Activated naive CD4-positive, alpha-beta T cell treated with anti-CD3 and anti-CD28 coated beads, Interleukin-2, amount 50 U/mL, for 24 hours (primary cell): ENCODE measurements at regions not wholly inside any gene's neighbourhood (a gene's known extent, or its start where the extent isn't known, plus 50 kb on each side); places are given as distances from the start of the nearest gene placed in this dataset.
A peak's percentile ranks its signal among the peaks of the same experiment; 100 is the strongest.

Source experiments
- H3K27ac Mint-ChIP-seq: one replicate; pipeline ENCODE4 v1.8.0; 2021; ENCODE audit warnings: mild to moderate bottlenecking, mixed read lengths
- H3K27me3 Mint-ChIP-seq: one replicate; pipeline ENCODE4 v1.8.0; 2021; ENCODE audit warnings: mixed read lengths
- H3K36me3 Mint-ChIP-seq: one replicate; pipeline ENCODE4 v1.8.0; 2021; ENCODE audit warnings: mixed read lengths
- H3K4me1 Mint-ChIP-seq: one replicate; pipeline ENCODE4 v1.8.0; 2021; ENCODE audit warnings: mixed read lengths
- H3K4me3 Mint-ChIP-seq: one replicate; pipeline ENCODE4 v1.8.0; 2021; ENCODE audit warnings: mild to moderate bottlenecking, mixed read lengths
- H3K9me3 Mint-ChIP-seq: one replicate; pipeline ENCODE4 v1.8.0; 2021; ENCODE audit warnings: mixed read lengths

DNA sequence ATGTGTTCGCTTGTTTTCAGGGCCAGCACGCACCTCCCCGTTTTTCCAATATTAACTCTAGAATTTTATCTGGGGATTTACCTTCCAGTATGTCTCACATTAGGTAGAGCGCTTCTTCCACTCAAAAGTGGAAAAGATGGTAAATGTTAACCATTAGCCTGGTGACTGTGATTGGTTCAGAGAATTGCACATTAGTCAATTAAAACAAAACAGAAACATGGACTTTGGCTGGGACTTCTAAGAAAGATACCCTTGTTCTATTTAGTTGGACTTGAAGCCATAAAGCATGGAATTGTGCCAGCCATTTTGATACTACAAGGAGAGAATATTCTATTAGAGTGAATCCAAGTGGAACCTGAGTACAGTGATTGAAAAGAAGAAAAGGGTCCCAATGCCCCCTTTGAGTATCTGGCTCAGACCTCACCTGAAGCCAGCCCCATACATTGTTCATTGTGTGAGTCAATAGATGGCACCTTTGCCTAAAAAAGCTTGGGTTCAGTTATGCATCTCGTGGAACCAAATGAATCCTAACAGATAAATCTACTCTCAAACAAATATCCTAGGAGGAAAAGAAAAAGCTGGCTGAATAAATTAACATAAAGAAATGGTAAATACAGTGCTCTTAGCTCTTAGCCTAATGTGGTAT, 354.3 kb downstream of the IRS1 start:
- Mint-ChIP-seq H3K4me3 (no peak overlapping the region), H3K9me3 (no peaks in the 10 kb centered on the region), H3K27ac (no peak overlapping the region), H3K36me3 (no peaks in the 10 kb centered on the region), H3K4me1 (no peaks in the 10 kb centered on the region), H3K27me3 (peaks cover 4% of the 10 kb centered on the region)

GRCh38 chr2:226443112-226443511, 356.5 kb downstream of the IRS1 start:
- Mint-ChIP-seq H3K4me3 (no peak overlapping the region), H3K36me3 (no peaks in the 10 kb centered on the region), H3K9me3 (no peaks in the 10 kb centered on the region)

DNA sequence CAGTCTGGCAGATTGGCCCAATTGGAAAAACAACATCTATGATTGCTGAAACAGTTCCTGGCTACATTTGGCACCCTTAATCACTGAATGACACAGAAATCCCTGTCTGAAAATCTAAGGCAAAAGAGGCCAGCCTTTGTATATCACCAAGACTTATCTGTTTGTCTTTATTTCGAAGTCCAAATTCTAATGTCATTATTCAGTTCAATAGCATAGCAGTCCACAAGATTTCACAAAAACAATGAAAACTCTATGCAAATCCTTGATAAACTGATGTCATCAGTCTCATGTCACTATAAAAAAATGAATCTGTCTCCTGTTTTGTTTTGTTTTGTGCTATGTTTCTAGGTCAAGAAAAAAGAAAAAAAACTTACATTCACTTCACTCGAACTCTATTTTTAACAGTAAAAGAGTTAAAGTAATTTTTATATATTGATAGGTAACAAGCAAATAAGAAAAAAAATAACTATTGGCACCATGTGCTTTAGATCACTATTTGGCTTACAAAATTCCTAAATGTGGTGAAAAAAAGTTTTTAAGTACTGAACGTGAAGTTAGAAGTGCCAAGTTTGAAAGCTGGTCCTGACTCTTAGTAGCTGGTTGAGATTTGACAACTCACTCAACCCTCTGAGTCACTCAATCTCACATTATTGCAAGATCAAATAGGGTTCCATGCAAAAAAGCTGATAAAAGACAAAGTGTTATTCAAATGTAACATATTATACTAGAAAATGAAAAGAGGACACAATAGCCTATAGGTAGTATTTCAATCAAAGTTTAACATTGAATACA, 359.3 kb downstream of the IRS1 start:
- H3K9me3 Mint-ChIP-seq = no peaks in the 10 kb centered on the region
- no peaks in the 10 kb centered on the region for H3K4me1 Mint-ChIP-seq
- H3K27ac Mint-ChIP-seq = no peak overlapping the region
- no peaks in the 10 kb centered on the region for H3K27me3 Mint-ChIP-seq
- no peaks in the 10 kb centered on the region for H3K36me3 Mint-ChIP-seq
- H3K4me3 Mint-ChIP-seq = no peak overlapping the region

More at GRCh38 chr2:226443112-226443511, 356.5 kb downstream of the IRS1 start:
- Mint-ChIP-seq H3K27me3 (no peaks in the 10 kb centered on the region), H3K4me1 (no peaks in the 10 kb centered on the region), H3K27ac (no peak overlapping the region)

- no peaks in the 10 kb centered on the region for H3K36me3 Mint-ChIP-seq
- no peaks in the 10 kb centered on the region for H3K9me3 Mint-ChIP-seq
- H3K27ac Mint-ChIP-seq = no peak overlapping the region
- H3K4me3 Mint-ChIP-seq = no peak overlapping the region
- no peaks in the 10 kb centered on the region for H3K4me1 Mint-ChIP-seq
- no peaks in the 10 kb centered on the region for H3K27me3 Mint-ChIP-seq
These were observed 360.3 kb downstream of the IRS1 start for GRCh38 chr2:226439337-226439736.

DNA sequence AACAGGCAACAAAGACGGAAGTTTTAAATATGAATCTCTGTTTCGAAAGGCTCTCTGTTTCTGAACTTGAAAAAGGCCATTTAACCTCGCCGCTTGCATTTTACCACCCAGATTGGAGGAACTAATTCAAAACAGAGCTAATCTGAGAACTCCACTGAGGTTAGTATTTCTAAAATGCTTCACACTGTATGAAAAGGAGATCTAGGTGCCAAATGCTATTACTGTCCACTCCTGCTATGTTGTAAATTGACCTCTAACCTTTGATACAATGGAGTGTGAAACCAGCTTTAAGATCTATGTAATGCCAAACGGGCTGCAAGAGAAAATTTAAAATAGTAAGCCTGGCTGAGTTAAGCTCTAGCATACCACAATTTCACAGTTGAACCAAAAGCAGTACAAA, 364.5 kb downstream of the IRS1 start:
- no peaks in the 10 kb centered on the region for H3K36me3 Mint-ChIP-seq
- H3K27me3 Mint-ChIP-seq = peaks cover 5% of the 10 kb centered on the region
- no peak overlapping the region for H3K4me3 Mint-ChIP-seq

GRCh38 chr2:226434702-226435101, 364.9 kb downstream of the IRS1 start:
- no peaks in the 10 kb centered on the region for H3K36me3 Mint-ChIP-seq
- H3K4me1 Mint-ChIP-seq = no peaks in the 10 kb centered on the region
- H3K27me3 Mint-ChIP-seq = peaks cover 5% of the 10 kb centered on the region
- no peak overlapping the region for H3K4me3 Mint-ChIP-seq
- no peak overlapping the region for H3K27ac Mint-ChIP-seq
- no peaks in the 10 kb centered on the region for H3K9me3 Mint-ChIP-seq

More for the DNA sequence above, 364.5 kb downstream of the IRS1 start:
- Mint-ChIP-seq H3K4me1 (no peaks in the 10 kb centered on the region), H3K9me3 (no peaks in the 10 kb centered on the region), H3K27ac (no peak overlapping the region)

- Mint-ChIP-seq H3K27me3 (peaks cover 5% of the 10 kb centered on the region), H3K36me3 (no peaks in the 10 kb centered on the region), H3K4me1 (no peaks in the 10 kb centered on the region), H3K4me3 (no peak overlapping the region), H3K9me3 (no peaks in the 10 kb centered on the region), H3K27ac (no peak overlapping the region)
These were observed 368.2 kb downstream of the IRS1 start for GRCh38 chr2:226431288-226431948.

DNA sequence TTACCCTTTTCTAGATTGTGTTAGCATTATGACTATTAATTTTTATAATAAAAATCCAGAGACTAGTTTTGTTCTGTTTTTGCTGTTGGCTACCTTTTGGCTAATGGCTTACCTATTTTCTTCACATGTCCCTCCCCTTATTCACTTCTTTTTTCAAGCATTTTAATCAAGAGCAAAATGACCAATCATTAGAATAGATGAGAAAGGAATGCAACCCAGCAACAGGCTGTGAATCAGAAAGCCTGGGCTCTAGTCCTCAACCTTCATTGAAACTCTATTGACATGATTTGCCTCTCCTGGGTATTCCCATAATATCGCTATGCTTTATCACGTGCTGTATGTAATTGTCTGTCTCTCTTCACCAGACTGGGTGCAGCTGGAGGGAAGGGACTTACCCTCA, 370.1 kb downstream of the IRS1 start:
- H3K36me3 Mint-ChIP-seq = no peaks in the 10 kb centered on the region
- H3K27ac Mint-ChIP-seq = no peak overlapping the region
- H3K4me1 Mint-ChIP-seq = peaks cover 7% of the 10 kb centered on the region
- no peak overlapping the region for H3K4me3 Mint-ChIP-seq
- peaks cover 5% of the 10 kb centered on the region for H3K27me3 Mint-ChIP-seq
- no peaks in the 10 kb centered on the region for H3K9me3 Mint-ChIP-seq

GRCh38 chr2:226427538-226428307, 371.9 kb downstream of the IRS1 start:
- Mint-ChIP-seq H3K36me3 (no peaks in the 10 kb centered on the region), H3K4me1 (peaks cover 22% of the 10 kb centered on the region), H3K4me3 (no peak overlapping the region), H3K27ac (no peak overlapping the region), H3K9me3 (no peaks in the 10 kb centered on the region), H3K27me3 (peaks cover 5% of the 10 kb centered on the region)

DNA sequence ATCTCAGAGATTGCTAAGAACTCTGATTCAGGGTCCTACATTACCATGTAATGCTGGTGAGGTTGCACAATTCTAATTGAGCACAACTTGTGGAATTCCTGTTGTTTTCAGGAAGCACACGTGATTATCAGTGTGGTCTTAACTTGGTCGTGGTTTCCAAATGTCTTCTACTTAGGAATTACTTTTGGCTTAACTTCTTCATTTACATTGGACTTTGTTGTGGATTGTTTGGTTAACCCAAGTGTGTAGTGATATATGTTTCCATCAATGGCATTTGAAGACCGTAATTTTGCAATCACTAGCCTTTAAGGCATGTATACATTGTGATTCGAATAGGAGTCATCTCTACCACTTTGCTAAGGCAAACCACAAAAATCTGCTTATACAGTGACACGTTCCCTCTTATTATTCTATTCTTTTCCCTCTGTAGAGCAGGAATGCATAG, 373.3 kb downstream of the IRS1 start:
- Mint-ChIP-seq H3K4me1 (peaks cover 22% of the 10 kb centered on the region), H3K4me3 (no peak overlapping the region), H3K9me3 (no peaks in the 10 kb centered on the region), H3K27ac (no peak overlapping the region), H3K27me3 (peaks cover 5% of the 10 kb centered on the region), H3K36me3 (no peaks in the 10 kb centered on the region)

- no peak overlapping the region for H3K4me3 Mint-ChIP-seq
These were observed 374.6 kb downstream of the IRS1 start for GRCh38 chr2:226424971-226425370.

DNA sequence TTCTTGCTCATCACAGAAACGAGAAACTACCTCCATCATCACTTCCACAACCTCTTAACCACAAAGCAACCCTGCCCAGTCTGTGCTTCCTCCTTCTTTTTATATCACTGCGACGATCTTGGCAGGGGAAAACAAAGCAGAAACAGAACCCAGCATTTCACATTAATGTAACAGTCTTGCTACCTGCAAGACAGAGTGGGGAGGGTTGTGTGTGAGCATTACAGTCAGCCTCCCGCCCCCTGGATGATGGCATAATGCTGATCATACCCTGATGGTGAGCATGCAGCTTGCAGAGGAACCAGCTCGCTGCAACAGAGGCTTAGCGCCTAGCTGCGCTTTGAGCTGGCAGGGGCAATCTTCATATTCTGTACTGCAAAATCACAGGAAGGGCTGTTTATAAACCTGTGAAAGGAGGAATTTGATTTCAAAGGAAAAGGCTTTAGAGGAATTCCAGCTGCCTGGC, 376.1 kb downstream of the IRS1 start:
- Mint-ChIP-seq H3K9me3 (no peaks in the 10 kb centered on the region), H3K27ac (peak overlapping the region; percentile 18), H3K36me3 (no peaks in the 10 kb centered on the region), H3K27me3 (no peaks in the 10 kb centered on the region), H3K4me3 (peak overlapping the region; percentile 64), H3K4me1 (peaks cover 22% of the 10 kb centered on the region)

More at GRCh38 chr2:226424971-226425370, 374.6 kb downstream of the IRS1 start:
- H3K27ac Mint-ChIP-seq = no peak overlapping the region
- H3K36me3 Mint-ChIP-seq = no peaks in the 10 kb centered on the region
- no peaks in the 10 kb centered on the region for H3K27me3 Mint-ChIP-seq
- H3K4me1 Mint-ChIP-seq = peaks cover 22% of the 10 kb centered on the region
- H3K9me3 Mint-ChIP-seq = no peaks in the 10 kb centered on the region

DNA sequence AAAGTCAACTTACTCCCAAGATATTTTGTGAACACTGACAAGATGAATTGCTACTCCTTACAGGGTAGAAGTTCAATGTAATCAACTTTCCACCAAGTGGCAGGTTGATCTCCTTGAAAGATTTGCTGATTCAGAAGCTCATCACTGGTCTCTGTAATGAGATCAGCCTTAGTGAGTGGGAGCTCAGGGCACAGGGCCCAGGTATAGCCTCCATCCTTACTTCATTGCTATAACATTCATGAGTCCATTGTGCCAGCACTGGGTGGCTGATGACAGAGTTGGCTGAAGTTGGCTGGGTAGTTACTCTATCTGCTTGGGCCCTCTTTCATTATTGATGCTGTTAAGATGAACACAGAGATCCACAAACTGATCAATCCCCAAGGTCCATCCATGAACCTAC, 379.0 kb downstream of the IRS1 start:
- Mint-ChIP-seq H3K27me3 (no peaks in the 10 kb centered on the region), H3K27ac (no peak overlapping the region), H3K36me3 (no peaks in the 10 kb centered on the region), H3K9me3 (no peaks in the 10 kb centered on the region), H3K4me1 (peaks cover 22% of the 10 kb centered on the region), H3K4me3 (no peak overlapping the region)

GRCh38 chr2:226418521-226418920, 381.1 kb downstream of the IRS1 start:
- H3K27me3 Mint-ChIP-seq = no peaks in the 10 kb centered on the region
- no peaks in the 10 kb centered on the region for H3K9me3 Mint-ChIP-seq
- H3K4me1 Mint-ChIP-seq = peaks cover 6% of the 10 kb centered on the region
- no peak overlapping the region for H3K4me3 Mint-ChIP-seq
- no peaks in the 10 kb centered on the region for H3K36me3 Mint-ChIP-seq
- no peak overlapping the region for H3K27ac Mint-ChIP-seq

DNA sequence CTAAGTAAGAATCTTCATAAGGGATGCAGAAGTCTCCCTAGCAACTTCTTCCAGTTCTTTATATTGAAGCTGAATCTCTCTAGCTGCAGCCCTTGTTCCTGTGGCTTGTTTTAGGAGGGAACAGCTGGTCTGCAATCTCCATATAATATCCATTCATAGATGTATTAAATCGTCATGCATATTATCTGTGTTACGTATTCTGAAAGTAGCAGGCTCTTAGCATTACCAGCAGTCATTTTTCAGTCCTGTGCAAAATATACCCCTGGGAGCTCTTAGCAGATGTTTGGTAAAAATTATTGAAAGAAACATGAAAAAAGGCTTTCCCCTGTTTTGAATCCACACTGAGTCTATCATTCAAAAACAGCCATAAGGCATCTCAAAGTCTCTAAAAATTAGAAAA, 385.3 kb downstream of the IRS1 start:
- H3K9me3 Mint-ChIP-seq = no peaks in the 10 kb centered on the region
- no peaks in the 10 kb centered on the region for H3K27me3 Mint-ChIP-seq

More for the DNA sequence above, 385.3 kb downstream of the IRS1 start:
- H3K27ac Mint-ChIP-seq = no peak overlapping the region
- peaks cover 2% of the 10 kb centered on the region for H3K36me3 Mint-ChIP-seq
- no peaks in the 10 kb centered on the region for H3K4me1 Mint-ChIP-seq
- no peak overlapping the region for H3K4me3 Mint-ChIP-seq
